OCI-LY1 (cell line): ENCODE measurements at regions not wholly inside any gene's neighbourhood (a gene's known extent, or its start where the extent isn't known, plus 50 kb on each side); places are given as distances from the start of the nearest gene placed in this dataset.

Source experiments
- EZH2 ChIP-seq: fragments of 200-600 bp; sonication (generic), shearing (Covaris generic); IDR thresholded peaks from 2 replicates; pipeline ENCODE4 v1.8.0; 2017; ENCODE audit warnings: borderline replicate concordance, mixed run types, mild to moderate bottlenecking, antibody characterized with exemption, low read length, moderate library complexity, mixed read lengths
- TF ChIP-seq, protein P1 (sequence below): fragments of 200-600 bp; sonication (generic), shearing (Covaris generic); IDR thresholded peaks from 2 replicates; pipeline ENCODE4 v1.5.1; 2017; ENCODE audit warnings: mild to moderate bottlenecking, antibody characterized with exemption, low read length, moderate library complexity, mixed read lengths

GRCh38 chr5:12174734-12175133, 270.5 kb upstream of the CTNND2 start:
- TF ChIP-seq, protein P1, sequence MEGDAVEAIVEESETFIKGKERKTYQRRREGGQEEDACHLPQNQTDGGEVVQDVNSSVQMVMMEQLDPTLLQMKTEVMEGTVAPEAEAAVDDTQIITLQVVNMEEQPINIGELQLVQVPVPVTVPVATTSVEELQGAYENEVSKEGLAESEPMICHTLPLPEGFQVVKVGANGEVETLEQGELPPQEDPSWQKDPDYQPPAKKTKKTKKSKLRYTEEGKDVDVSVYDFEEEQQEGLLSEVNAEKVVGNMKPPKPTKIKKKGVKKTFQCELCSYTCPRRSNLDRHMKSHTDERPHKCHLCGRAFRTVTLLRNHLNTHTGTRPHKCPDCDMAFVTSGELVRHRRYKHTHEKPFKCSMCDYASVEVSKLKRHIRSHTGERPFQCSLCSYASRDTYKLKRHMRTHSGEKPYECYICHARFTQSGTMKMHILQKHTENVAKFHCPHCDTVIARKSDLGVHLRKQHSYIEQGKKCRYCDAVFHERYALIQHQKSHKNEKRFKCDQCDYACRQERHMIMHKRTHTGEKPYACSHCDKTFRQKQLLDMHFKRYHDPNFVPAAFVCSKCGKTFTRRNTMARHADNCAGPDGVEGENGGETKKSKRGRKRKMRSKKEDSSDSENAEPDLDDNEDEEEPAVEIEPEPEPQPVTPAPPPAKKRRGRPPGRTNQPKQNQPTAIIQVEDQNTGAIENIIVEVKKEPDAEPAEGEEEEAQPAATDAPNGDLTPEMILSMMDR = no peak
- TF ChIP-seq EZH2 = no peak
